ENCODE measurements at regions not wholly inside any gene's neighbourhood (a gene's known extent, or its start where the extent isn't known, plus 50 kb on each side); places are given as distances from the start of the nearest gene placed in this dataset.

DNA sequence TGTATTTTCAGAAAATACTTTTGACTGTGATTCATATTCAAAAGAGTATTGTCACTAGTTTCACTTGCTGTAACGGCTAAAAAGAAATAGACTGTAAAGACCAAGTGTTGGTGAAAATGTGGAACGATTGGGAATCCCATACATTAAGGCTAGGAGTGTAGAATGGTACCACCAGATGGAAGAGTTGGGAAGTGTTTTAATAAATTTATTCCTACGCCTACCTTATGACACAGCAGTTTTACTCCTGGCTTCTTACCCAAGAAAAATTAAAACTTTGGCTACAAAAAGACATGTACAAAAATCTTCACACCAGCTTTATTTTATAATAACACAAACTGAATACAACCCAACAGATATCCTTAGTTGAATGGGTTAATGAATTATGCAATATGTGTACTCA is 256.2 kb downstream of the TAF11L14 start:
- TF ChIP-seq, protein P1, sequence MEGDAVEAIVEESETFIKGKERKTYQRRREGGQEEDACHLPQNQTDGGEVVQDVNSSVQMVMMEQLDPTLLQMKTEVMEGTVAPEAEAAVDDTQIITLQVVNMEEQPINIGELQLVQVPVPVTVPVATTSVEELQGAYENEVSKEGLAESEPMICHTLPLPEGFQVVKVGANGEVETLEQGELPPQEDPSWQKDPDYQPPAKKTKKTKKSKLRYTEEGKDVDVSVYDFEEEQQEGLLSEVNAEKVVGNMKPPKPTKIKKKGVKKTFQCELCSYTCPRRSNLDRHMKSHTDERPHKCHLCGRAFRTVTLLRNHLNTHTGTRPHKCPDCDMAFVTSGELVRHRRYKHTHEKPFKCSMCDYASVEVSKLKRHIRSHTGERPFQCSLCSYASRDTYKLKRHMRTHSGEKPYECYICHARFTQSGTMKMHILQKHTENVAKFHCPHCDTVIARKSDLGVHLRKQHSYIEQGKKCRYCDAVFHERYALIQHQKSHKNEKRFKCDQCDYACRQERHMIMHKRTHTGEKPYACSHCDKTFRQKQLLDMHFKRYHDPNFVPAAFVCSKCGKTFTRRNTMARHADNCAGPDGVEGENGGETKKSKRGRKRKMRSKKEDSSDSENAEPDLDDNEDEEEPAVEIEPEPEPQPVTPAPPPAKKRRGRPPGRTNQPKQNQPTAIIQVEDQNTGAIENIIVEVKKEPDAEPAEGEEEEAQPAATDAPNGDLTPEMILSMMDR (IDR thresholded peaks at IDR 0.05): no peak
- no peaks in the 10 kb centered on the region for H3K9me3 ChIP-seq
- no peaks in the 10 kb centered on the region for H3K27me3 ChIP-seq
- H3K4me1 ChIP-seq: no peaks in the 10 kb centered on the region
- DNase-seq: no peak
- no peaks in the 10 kb centered on the region for H3K36me3 ChIP-seq
- H3K4me3 ChIP-seq: no peak overlapping the region
- intact Hi-C loops (cut with DNase I; ENCODE audit: low total_unique reads): no loop called here
- WGBS, 5 donors: 74 to 80% (median 76%) methylated on average over 3 of the region's 3 CpGs
- no peak overlapping the region for H3K27ac ChIP-seq

DNA sequence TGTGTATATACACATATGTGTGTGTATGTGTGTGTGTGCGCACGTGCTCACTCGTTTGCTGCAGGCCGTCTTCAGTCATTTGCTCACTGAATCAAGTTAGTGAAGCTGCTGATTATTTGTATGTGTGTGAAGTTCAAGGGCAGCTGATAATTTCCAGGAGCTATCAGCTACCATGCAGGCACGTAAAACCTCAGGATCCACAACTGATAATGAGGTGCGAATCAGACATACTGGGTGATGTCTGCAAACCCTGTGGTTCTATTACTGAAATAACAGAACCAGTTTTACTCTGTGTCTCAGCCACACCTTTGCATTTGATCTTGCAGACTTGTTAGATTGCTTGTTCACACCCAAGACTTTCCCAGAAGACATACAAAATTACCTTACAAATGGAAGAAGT is 257.6 kb downstream of the TAF11L14 start:
- no peaks in the 10 kb centered on the region for H3K9me3 ChIP-seq
- DNase-seq: no peak
- WGBS, 5 donors: 40 to 66% (median 53%) methylated on average over 6 of the region's 6 CpGs
- H3K4me1 ChIP-seq: no peaks in the 10 kb centered on the region
- intact Hi-C loops (cut with DNase I; ENCODE audit: low total_unique reads): no loop called here
- TF ChIP-seq, protein P1 (IDR thresholded peaks at IDR 0.05): no peak
- no peak for TF ChIP-seq POLR2AphosphoS5 (IDR thresholded peaks at IDR 0.05)
- no peak for TF ChIP-seq POLR2A (IDR thresholded peaks at IDR 0.05)
- TF ChIP-seq EP300 (IDR thresholded peaks at IDR 0.05): no peak
- H3K27ac ChIP-seq: no peak overlapping the region
- H3K27me3 ChIP-seq: no peaks in the 10 kb centered on the region
- H3K36me3 ChIP-seq: no peaks in the 10 kb centered on the region
- H3K4me3 ChIP-seq: no peak overlapping the region

DNA sequence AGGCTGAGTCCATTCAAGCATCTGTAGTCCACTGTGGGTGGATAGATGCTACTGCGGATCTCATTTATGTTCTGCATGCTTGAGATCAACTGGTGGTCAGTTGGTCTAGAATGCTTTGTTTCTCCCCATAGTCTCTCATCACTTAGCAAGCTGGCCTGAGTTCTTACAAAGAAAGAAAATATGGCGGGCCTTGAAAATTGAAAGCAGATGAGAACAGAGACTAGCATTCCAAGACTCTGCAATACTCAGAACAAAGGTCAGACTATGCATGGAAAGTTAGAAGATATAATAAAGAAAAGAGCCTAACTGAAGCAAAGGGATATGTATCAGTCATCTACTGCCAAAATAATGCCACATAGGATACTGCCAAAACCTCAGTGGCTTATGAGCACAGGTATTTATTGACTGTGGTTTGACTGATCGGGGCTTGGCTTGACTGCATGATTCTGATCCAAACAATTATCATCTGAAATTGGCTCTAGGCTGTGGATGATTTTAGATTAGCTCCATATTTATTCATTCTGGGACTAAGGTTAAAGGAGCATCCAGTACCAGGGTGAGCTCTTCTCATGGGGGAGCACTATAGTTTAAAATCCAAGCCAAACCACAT is 258.9 kb downstream of the TAF11L14 start:
- no peaks in the 10 kb centered on the region for H3K27me3 ChIP-seq
- H3K4me3 ChIP-seq: no peak overlapping the region
- H3K9me3 ChIP-seq: no peaks in the 10 kb centered on the region
- no peaks in the 10 kb centered on the region for H3K36me3 ChIP-seq
- DNase-seq: no peak
- 68 to 95% (median 88%) methylated on average over 3 of the region's 3 CpGs for WGBS, 5 donors
- TF ChIP-seq POLR2A (IDR thresholded peaks at IDR 0.05) (no peak), POLR2AphosphoS5 (IDR thresholded peaks at IDR 0.05) (no peak), EP300 (IDR thresholded peaks at IDR 0.05) (no peak)
- TF ChIP-seq, protein P1 (IDR thresholded peaks at IDR 0.05): no peak
- H3K27ac ChIP-seq: no peak overlapping the region
- no peaks in the 10 kb centered on the region for H3K4me1 ChIP-seq
- intact Hi-C loops (cut with DNase I; ENCODE audit: low total_unique reads): no loop called here

DNA sequence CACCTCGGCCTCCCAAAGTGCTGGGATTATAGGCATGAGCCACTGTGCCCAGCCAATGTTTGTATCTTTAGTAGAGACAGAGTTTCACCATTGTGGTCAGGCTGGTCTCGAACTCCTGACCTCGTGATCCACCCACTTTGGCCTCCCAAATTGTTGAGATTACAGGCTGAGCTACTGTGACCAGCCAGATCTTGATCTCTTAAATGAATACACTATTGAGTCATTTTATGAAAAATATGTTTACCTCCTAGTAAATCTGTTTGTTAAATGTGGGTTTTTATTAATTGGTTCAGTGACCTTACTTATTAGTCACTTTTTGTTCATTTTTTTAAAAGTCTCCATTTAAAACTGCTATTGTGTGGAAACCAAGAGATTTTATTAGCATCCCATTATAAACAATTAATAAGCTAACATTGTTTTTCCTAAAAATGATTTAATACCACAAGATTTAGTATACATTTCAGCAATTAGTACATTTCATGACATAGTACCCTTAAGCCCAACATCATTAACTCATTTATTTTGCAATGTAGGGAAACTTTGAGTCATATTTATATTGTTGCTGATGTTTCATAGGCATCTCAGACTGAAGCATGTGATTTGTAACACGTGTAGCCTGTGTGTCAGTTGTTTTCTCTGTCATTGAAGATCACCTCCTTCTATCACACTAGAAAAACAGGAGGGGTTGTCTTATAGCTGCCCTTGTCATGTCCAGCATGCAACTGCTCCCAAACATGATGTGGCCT is 261.2 kb downstream of the TAF11L14 start:
- H3K27me3 ChIP-seq: no peaks in the 10 kb centered on the region
- H3K9me3 ChIP-seq: no peaks in the 10 kb centered on the region
- H3K4me3 ChIP-seq: no peak overlapping the region
- intact Hi-C loops (cut with DNase I; ENCODE audit: low total_unique reads): no loop called here
- no peaks in the 10 kb centered on the region for H3K36me3 ChIP-seq
- no peak for DNase-seq
- TF ChIP-seq POLR2A (IDR thresholded peaks at IDR 0.05) (no peak), EP300 (IDR thresholded peaks at IDR 0.05) (no peak), POLR2AphosphoS5 (IDR thresholded peaks at IDR 0.05) (no peak)
- TF ChIP-seq, protein P1 (IDR thresholded peaks at IDR 0.05): no peak
- no peaks in the 10 kb centered on the region for H3K4me1 ChIP-seq
- 68 to 75% (median 73%) methylated on average over 4 of the region's 4 CpGs for whole genome bisulfite sequencing, 5 donors
- no peak overlapping the region for H3K27ac ChIP-seq
